H1 (cell line): ENCODE measurements at regions not wholly inside any gene's neighbourhood (a gene's known extent, or its start where the extent isn't known, plus 50 kb on each side); places are given as distances from the start of the nearest gene placed in this dataset.

Source experiments
- CTCF ChIA-PET: fragments of 300-600 bp; sonication (Branson Sonifier 250); formaldehyde crosslinking; loops from one replicate; lab custom pipeline; 2021; ENCODE audit not compliant: partially characterized antibody; lab: Charles Lee
- POLR2A ChIA-PET: fragments of 300-600 bp; sonication (Branson Sonifier 250); formaldehyde crosslinking; loops from one replicate; lab custom pipeline; 2021; ENCODE audit warnings: inconsistent platforms; ENCODE audit not compliant: partially characterized antibody; lab: Charles Lee
- DNase-seq, 2 experiments: peaks; one replicate each; pipeline versions ENCODE4 v3.0.0 to v3.0.0-alpha.2; 2010 to 2022; ENCODE audit warnings: low spot score in 2 of 2, low read depth in 1 of 2, mixed read lengths in 1 of 2
- FAIRE-seq: peaks from 2 replicates; lab custom pipeline; 2011; peaks lifted over from hg19 to GRCh38; lab: Jason Lieb, UNC
- H2AFZ ChIP-seq: 2 replicates; pipeline ENCODE4 v1.8.1; 2012; ENCODE audit warnings: low read length, inconsistent platforms
- H2AK5ac ChIP-seq: 2 replicates; pipeline ENCODE4 v1.6.1; 2013; ENCODE audit warnings: low read depth, low read length
- H2BK120ac ChIP-seq: replicated peaks from 2 replicates; pipeline ENCODE3; 2013; ENCODE audit warnings: low read depth, low read length, inconsistent platforms
- H2BK12ac ChIP-seq: 2 replicates; pipeline ENCODE4 v1.6.1; 2013; ENCODE audit warnings: low read depth, low read length
- H2BK15ac ChIP-seq: 2 replicates; pipeline ENCODE4 v1.6.1; 2013; ENCODE audit warnings: low read length
- H2BK20ac ChIP-seq: 2 replicates; pipeline ENCODE4 v1.6.1; 2013; ENCODE audit warnings: low read length
- H2BK5ac ChIP-seq: 2 replicates; pipeline ENCODE4 v1.6.1; 2013; ENCODE audit warnings: low read depth, low read length
- H3K14ac ChIP-seq: 2 replicates; pipeline ENCODE4 v1.6.1; 2013; ENCODE audit warnings: inconsistent platforms; ENCODE audit not compliant: insufficient read length
- H3K18ac ChIP-seq: 2 replicates; pipeline ENCODE4 v1.6.1; 2013; ENCODE audit warnings: low read length; ENCODE audit errors: extremely low read depth
- H3K23ac ChIP-seq: 2 replicates; pipeline ENCODE4 v1.6.1; 2013; ENCODE audit warnings: inconsistent platforms; ENCODE audit not compliant: insufficient read length
- H3K23me2 ChIP-seq: 2 replicates; pipeline ENCODE4 v1.6.1; 2013; ENCODE audit warnings: low read depth, low read length
- H3K27ac ChIP-seq: 2 replicates; pipeline ENCODE4 v1.6.1; 2011; ENCODE audit warnings: low read depth, low read length, inconsistent platforms
- H3K27me3 ChIP-seq, 4 experiments: replicated peaks in 1 of 4; 1 replicate in 1 of 4; 2 replicates in 3 of 4; pipeline versions ENCODE4 v1.6.1 to v1.8.1; 2011 to 2013; ENCODE audit warnings: low read length in 3 of 4, mild to moderate bottlenecking in 3 of 4, inconsistent platforms in 2 of 4, mixed read lengths in 2 of 4, moderate library complexity in 1 of 4; ENCODE audit not compliant: control insufficient read depth in 3 of 4, insufficient read depth in 3 of 4; ENCODE audit errors: extremely low read depth in 1 of 4
- H3K36me3 ChIP-seq, 4 experiments: 2 replicates each; pipeline versions ENCODE4 v1.6.1 to v1.8.1; 2011 to 2013; ENCODE audit warnings: mild to moderate bottlenecking in 4 of 4, low read length in 3 of 4, moderate library complexity in 2 of 4, control low read depth in 1 of 4, inconsistent platforms in 1 of 4; ENCODE audit not compliant: insufficient read depth in 4 of 4, control insufficient read depth in 2 of 4
- H3K4ac ChIP-seq: replicated peaks from 2 replicates; pipeline ENCODE3; 2013; ENCODE audit warnings: low read length, low read depth, mixed read lengths, inconsistent platforms; ENCODE audit not compliant: insufficient read length
- H3K4me1 ChIP-seq, 4 experiments: replicated peaks in 1 of 4; 1 replicate in 1 of 4; 2 replicates in 3 of 4; pipeline versions ENCODE4 v1.6.1 to v1.8.1; 2011 to 2013; ENCODE audit warnings: low read length in 3 of 4, inconsistent platforms in 2 of 4, mixed read lengths in 1 of 4; ENCODE audit not compliant: insufficient read depth in 4 of 4, control insufficient read depth in 3 of 4
- H3K4me2 ChIP-seq, 2 experiments: 2 replicates each; pipeline versions ENCODE4 v1.6.1 to v1.8.1; 2011 to 2013; ENCODE audit warnings: low read depth in 2 of 2, low read length in 2 of 2, control low read depth in 1 of 2, inconsistent platforms in 1 of 2, mild to moderate bottlenecking in 1 of 2; ENCODE audit not compliant: insufficient read depth in 1 of 2
- H3K4me3 ChIP-seq, 4 experiments: fragments of 200-600, 300-600 bp in 1 of 4; sonication (generic), shearing (Covaris generic), sonication (Bioruptor Twin) in 1 of 4; 2 replicates each; pipeline versions ENCODE4 v1.5.1 to v1.8.1; 2011 to 2016; ENCODE audit warnings: low read length in 4 of 4, low read depth in 3 of 4, control low read depth in 2 of 4, inconsistent platforms in 2 of 4, mild to moderate bottlenecking in 2 of 4, mixed read lengths in 1 of 4, moderate library complexity in 1 of 4; ENCODE audit not compliant: insufficient read depth in 2 of 4; ENCODE audit errors: extremely low read depth in 1 of 4
- H3K56ac ChIP-seq: replicated peaks from 2 replicates; pipeline ENCODE3; 2013; ENCODE audit warnings: low read depth, mild to moderate bottlenecking, mixed read lengths, low read length, inconsistent platforms; ENCODE audit not compliant: insufficient read length
- H3K79me1 ChIP-seq: 2 replicates; pipeline ENCODE4 v1.6.1; 2013; ENCODE audit warnings: low read depth, low read length, control low read depth
- H3K79me2 ChIP-seq, 2 experiments: 2 replicates each; pipeline versions ENCODE4 v1.6.1 to v1.8.1; 2012 to 2013; ENCODE audit warnings: low read length in 2 of 2, mild to moderate bottlenecking in 2 of 2, inconsistent platforms in 1 of 2; ENCODE audit not compliant: insufficient read depth in 2 of 2, control insufficient read depth in 1 of 2
- H3K9ac ChIP-seq, 4 experiments: replicated peaks in 1 of 4; 1 replicate in 1 of 4; 2 replicates in 3 of 4; pipeline versions ENCODE4 v1.6.1 to v1.8.1; 2011 to 2013; ENCODE audit warnings: low read depth in 3 of 4, low read length in 3 of 4, control low read depth in 2 of 4, mild to moderate bottlenecking in 2 of 4, moderate library complexity in 2 of 4, inconsistent platforms in 1 of 4; ENCODE audit errors: extremely low read depth in 1 of 4
- H3K9me3 ChIP-seq, 2 experiments: 2 replicates each; pipeline versions ENCODE4 v1.6.1 to v1.8.1; 2012 to 2013; ENCODE audit warnings: mild to moderate bottlenecking in 2 of 2, moderate library complexity in 2 of 2, control low read depth in 1 of 2, inconsistent platforms in 1 of 2, low read depth in 1 of 2, low read length in 1 of 2, mixed read lengths in 1 of 2; ENCODE audit not compliant: insufficient read depth in 2 of 2
- H4K20me1 ChIP-seq, 2 experiments: replicated peaks in 1 of 2; 2 replicates each; pipeline versions ENCODE3 to v1.8.1; 2011 to 2013; ENCODE audit warnings: inconsistent platforms in 2 of 2, low read length in 2 of 2, mild to moderate bottlenecking in 1 of 2; ENCODE audit not compliant: insufficient read depth in 2 of 2, control insufficient read depth in 1 of 2
- H4K5ac ChIP-seq: 2 replicates; pipeline ENCODE4 v1.6.1; 2013; ENCODE audit warnings: low read length, low read depth, mixed read lengths, inconsistent platforms; ENCODE audit not compliant: insufficient read length
- H4K8ac ChIP-seq: 2 replicates; pipeline ENCODE4 v1.8.0; 2013; ENCODE audit warnings: mild to moderate bottlenecking, moderate library complexity, low read length, inconsistent platforms; ENCODE audit not compliant: insufficient read depth; ENCODE audit errors: extremely low read depth
- H4K91ac ChIP-seq: replicated peaks from 2 replicates; pipeline ENCODE3; 2013; ENCODE audit warnings: low read length, mixed read lengths, inconsistent platforms; ENCODE audit not compliant: insufficient read length
- ASH2L ChIP-seq: fragments of 200-600, 300-600 bp; sonication (generic); IDR thresholded peaks from one replicate; pipeline ENCODE4 v1.7.1; 2017; ENCODE audit warnings: low read length
- BCL11A ChIP-seq, 2 experiments: IDR thresholded peaks; one replicate each; pipeline ENCODE4 v1.6.1; 2011; ENCODE audit warnings: low read depth in 2 of 2, low read length in 2 of 2, mild to moderate bottlenecking in 2 of 2
- EGR1 ChIP-seq: IDR thresholded peaks from 2 replicates; pipeline ENCODE4 v1.6.1; 2011; ENCODE audit warnings: low read depth, low read length, borderline replicate concordance
- EZH2 ChIP-seq: fragments of 200-600 bp; sonication (generic); IDR thresholded peaks from 2 replicates; pipeline ENCODE4 v1.7.1; 2012; ENCODE audit warnings: low read depth, mild to moderate bottlenecking, moderate library complexity, low read length, inconsistent platforms; ENCODE audit not compliant: severe bottlenecking
- HDAC2 ChIP-seq, 2 experiments: fragments of 300-600 bp in 1 of 2; sonication (generic) in 1 of 2; IDR thresholded peaks; 2 replicates each; pipeline ENCODE4 v1.6.1; 2011 to 2012; ENCODE audit warnings: low read depth in 2 of 2, low read length in 2 of 2, mild to moderate bottlenecking in 2 of 2, moderate library complexity in 2 of 2, borderline replicate concordance in 1 of 2, inconsistent platforms in 1 of 2
- KDM1A ChIP-seq: fragments of 200-600, 300-600 bp; sonication (generic); IDR thresholded peaks from 2 replicates; pipeline ENCODE4 v1.7.1; 2016; ENCODE audit warnings: mild to moderate bottlenecking, low read length, borderline replicate concordance
- KDM4A ChIP-seq: IDR thresholded peaks from one replicate; pipeline ENCODE4 v1.7.1; 2012; ENCODE audit warnings: low read depth, mild to moderate bottlenecking, moderate library complexity, low read length, inconsistent platforms; ENCODE audit not compliant: severe bottlenecking
- POLR2A ChIP-seq, 2 experiments: IDR thresholded peaks; 1 replicate in 1 of 2; 2 replicates in 1 of 2; pipeline ENCODE4 v1.6.1; 2011; ENCODE audit warnings: low read depth in 2 of 2, low read length in 2 of 2, mild to moderate bottlenecking in 2 of 2; ENCODE audit errors: control extremely low read depth in 1 of 2
- SP4 ChIP-seq: IDR thresholded peaks from 2 replicates; pipeline ENCODE4 v1.6.1; 2012; ENCODE audit warnings: low read length, inconsistent platforms
- TAF1 ChIP-seq: IDR thresholded peaks from 2 replicates; pipeline ENCODE4 v1.6.1; 2011; ENCODE audit warnings: mild to moderate bottlenecking, low read depth, low read length
- TAF7 ChIP-seq: optimal IDR thresholded peaks from 2 replicates; pipeline ENCODE3; 2011; ENCODE audit warnings: low read depth, mild to moderate bottlenecking, inconsistent platforms, low read length, moderate library complexity, borderline replicate concordance
- WGBS, 2 experiments: shearing (Covaris generic) in 1 of 2; methylation state at CpG; one replicate each; pipeline versions ENCODE4 v1.1.6 to v1.1.7; 2013 to 2015; ENCODE audit warnings: low lambda C conversion rate in 2 of 2, mixed read lengths in 2 of 2, inconsistent platforms in 1 of 2, low coverage in 1 of 2, missing lambda C conversion rate in 1 of 2; ENCODE audit not compliant: insufficient replicate concordance in 2 of 2, insufficient coverage in 1 of 2, insufficient read length in 1 of 2; ENCODE audit errors: extremely low coverage in 1 of 2, missing lambda C conversion rate in 1 of 2; 5-methylcytosine and 5-hydroxymethylcytosine counted together
- TF ChIP-seq, protein P1 (sequence below): IDR thresholded peaks from 2 replicates; pipeline ENCODE4 v1.6.1; 2012; ENCODE audit warnings: inconsistent platforms
- TF ChIP-seq, protein P2 (sequence below), 3 experiments: IDR thresholded peaks; 1 replicate in 2 of 3; 2 replicates in 1 of 3; pipeline versions ENCODE4 v1.5.1 to v1.6.1; 2011; ENCODE audit warnings: low read length in 3 of 3, mild to moderate bottlenecking in 3 of 3, inconsistent platforms in 2 of 3, low read depth in 1 of 3, moderate library complexity in 1 of 3; ENCODE audit not compliant: insufficient read depth in 1 of 3; ENCODE audit errors: control extremely low read depth in 1 of 3

DNA sequence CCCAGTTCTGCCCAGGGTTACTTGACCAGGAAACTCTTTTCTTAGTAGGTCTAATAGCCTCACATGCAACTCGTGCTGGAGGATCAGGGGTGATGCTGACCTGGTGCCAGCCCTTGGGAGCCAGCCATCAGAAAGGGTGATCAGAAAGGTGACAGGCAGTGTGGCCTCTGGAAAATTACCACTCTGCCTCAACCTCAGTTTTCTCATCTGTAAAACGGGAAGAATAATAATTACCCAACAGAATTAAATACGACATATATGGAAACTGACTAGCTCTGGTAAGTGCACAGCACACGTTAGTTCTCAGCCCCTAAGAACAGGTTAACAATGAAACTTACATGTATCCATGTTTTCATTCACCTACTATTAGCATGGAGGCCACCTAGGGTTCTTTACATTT is 157.6 kb downstream of the EN1 start:
- Histone ChIP-seq H3K4me3 (no peak overlapping the region), H3K4me2 (no peak overlapping the region), H3K27me3 (no peaks in the 10 kb centered on the region)
- TF ChIP-seq SP4 (no peak), EGR1 (no peak), TAF7 (no peak), POLR2A (IDR thresholded peaks at IDR 0.05; ENCODE audit: control extremely low read depth in 1 of 2, low read depth in 2 of 2, low read length in 2 of 2) (no peak), EZH2 (no peak), KDM1A (no peak), ASH2L (no peak), BCL11A (IDR thresholded peaks at IDR 0.05; ENCODE audit: low read depth in 2 of 2, low read length in 2 of 2) (no peak), TAF1 (no peak), HDAC2 (IDR thresholded peaks at IDR 0.05; ENCODE audit: borderline replicate concordance in 1 of 2, low read depth in 2 of 2, low read length in 2 of 2) (no peak), KDM4A (no peak)
- TF ChIP-seq, protein P1, sequence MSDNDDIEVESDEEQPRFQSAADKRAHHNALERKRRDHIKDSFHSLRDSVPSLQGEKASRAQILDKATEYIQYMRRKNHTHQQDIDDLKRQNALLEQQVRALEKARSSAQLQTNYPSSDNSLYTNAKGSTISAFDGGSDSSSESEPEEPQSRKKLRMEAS = no peak
- TF ChIP-seq, protein P2, sequence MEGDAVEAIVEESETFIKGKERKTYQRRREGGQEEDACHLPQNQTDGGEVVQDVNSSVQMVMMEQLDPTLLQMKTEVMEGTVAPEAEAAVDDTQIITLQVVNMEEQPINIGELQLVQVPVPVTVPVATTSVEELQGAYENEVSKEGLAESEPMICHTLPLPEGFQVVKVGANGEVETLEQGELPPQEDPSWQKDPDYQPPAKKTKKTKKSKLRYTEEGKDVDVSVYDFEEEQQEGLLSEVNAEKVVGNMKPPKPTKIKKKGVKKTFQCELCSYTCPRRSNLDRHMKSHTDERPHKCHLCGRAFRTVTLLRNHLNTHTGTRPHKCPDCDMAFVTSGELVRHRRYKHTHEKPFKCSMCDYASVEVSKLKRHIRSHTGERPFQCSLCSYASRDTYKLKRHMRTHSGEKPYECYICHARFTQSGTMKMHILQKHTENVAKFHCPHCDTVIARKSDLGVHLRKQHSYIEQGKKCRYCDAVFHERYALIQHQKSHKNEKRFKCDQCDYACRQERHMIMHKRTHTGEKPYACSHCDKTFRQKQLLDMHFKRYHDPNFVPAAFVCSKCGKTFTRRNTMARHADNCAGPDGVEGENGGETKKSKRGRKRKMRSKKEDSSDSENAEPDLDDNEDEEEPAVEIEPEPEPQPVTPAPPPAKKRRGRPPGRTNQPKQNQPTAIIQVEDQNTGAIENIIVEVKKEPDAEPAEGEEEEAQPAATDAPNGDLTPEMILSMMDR (IDR thresholded peaks at IDR 0.05; ENCODE audit: control extremely low read depth in 1 of 3, insufficient read depth in 1 of 3, low read depth in 1 of 3, low read length in 3 of 3) = no peak

More for the DNA sequence above, 157.6 kb downstream of the EN1 start:
- H2AFZ ChIP-seq = no peak overlapping the region
- H3K4ac ChIP-seq = no peak overlapping the region
- H3K36me3 ChIP-seq = no peaks in the 10 kb centered on the region
- no peaks in the 10 kb centered on the region for H3K79me1 ChIP-seq
- no peaks in the 10 kb centered on the region for H3K79me2 ChIP-seq
- H2AK5ac ChIP-seq = no peak overlapping the region
- H4K91ac ChIP-seq = no peak overlapping the region
- no peak overlapping the region for H3K23ac ChIP-seq
- no peak overlapping the region for H2BK20ac ChIP-seq
- no peaks in the 10 kb centered on the region for H4K20me1 ChIP-seq
- ChIA-PET CTCF (no interaction called here), POLR2A (no interaction called here)
- WGBS, 2 experiments = 90% methylated on average over 4 of the region's 4 CpGs; no CpG with 5 or more reads in 1 of the 2 experiments
- H3K9ac ChIP-seq = no peak overlapping the region
- no peak overlapping the region for H3K27ac ChIP-seq
- H3K9me3 ChIP-seq = no peaks in the 10 kb centered on the region
- no peak overlapping the region for H3K18ac ChIP-seq
- H2BK12ac ChIP-seq = no peak overlapping the region
- H2BK15ac ChIP-seq = no peak overlapping the region
- no peak overlapping the region for H3K14ac ChIP-seq
- H4K5ac ChIP-seq = no peak overlapping the region
- no peak for FAIRE-seq
- no peak overlapping the region for H2BK5ac ChIP-seq
- no peak overlapping the region for H2BK120ac ChIP-seq
- DNase-seq = no peak
- H3K56ac ChIP-seq = no peak overlapping the region
- no peaks in the 10 kb centered on the region for H3K4me1 ChIP-seq
- no peak overlapping the region for H4K8ac ChIP-seq
- H3K23me2 ChIP-seq = no peaks in the 10 kb centered on the region
